SW 1271 (cell line): ENCODE measurements at regions not wholly inside any gene's neighbourhood (a gene's known extent, or its start where the extent isn't known, plus 50 kb on each side); places are given as distances from the start of the nearest gene placed in this dataset.
"Not testable (repeated sequence)": the region's sequence is repeated elsewhere in the genome, so short reads cannot be mapped to it uniquely, and the experiment has no call there.

Experiments
- DNase-seq, 2 experiments: peaks; one replicate each; lab custom pipeline; 2025; lab: John Stamatoyannopoulos, UW

- DNase-seq: no peak
These were observed 83.3 kb downstream of the CPZ start for GRCh38 chr4:8675906-8676305.

DNA sequence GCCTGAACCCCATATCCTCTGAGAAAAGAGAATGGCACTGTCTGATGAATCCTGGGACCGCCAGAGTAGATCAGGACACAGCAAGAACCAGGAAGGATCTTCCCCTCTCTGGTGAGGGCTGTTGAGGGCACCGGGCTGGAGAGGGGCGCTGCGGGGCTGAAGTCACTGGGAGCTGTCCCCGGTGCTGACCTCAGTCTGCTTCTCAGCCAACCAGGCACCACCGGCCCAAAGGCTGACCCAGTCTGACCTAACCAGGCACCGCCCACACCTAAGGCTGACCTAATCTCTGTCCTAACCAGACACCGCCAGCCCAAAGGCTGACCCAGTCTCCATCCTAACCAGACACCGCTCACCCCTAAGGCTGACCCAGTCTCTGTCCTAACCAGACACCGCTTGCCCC, 82.8 kb downstream of the CPZ start:
- DNase-seq: no peak

DNA sequence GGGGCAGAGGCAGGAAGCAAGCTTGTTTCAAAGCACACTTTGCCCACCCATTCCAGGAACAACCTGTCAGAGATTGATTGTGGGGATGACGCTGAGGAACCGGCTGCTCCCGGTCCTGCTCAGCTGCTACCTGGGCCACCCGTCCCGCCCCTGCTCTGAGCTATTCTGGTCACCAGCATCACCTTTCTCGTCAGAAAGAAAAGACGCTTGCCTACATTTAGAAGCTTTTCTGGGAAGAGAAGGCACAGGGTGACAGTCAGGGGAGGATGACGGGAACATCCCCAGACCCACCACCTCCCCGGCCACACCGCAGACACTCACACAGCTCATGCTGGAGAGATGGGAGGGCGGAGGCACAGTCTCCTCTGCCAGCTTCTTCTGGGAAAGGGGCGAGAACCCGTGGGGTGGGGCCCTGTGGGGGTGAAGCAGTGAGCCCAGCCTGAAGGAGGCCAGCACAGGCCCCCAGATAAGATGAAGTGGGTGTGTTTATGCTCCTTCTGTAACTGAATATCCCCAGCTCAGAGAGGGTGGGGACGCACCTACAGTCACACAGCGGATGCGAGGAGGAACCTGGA, 81.8 kb downstream of the CPZ start:
- no peak for DNase-seq

- DNase-seq: not testable (repeated sequence)
These were observed 80.5 kb downstream of the CPZ start for GRCh38 chr4:8673106-8673505.

- DNase-seq: no peak
These were observed 79.9 kb downstream of the CPZ start for GRCh38 chr4:8672486-8672885.

- DNase-seq: no peak
These were observed 79.2 kb downstream of the CPZ start for GRCh38 chr4:8671712-8672290.
